ENCODE measurements at regions not wholly inside any gene's neighbourhood (a gene's known extent, or its start where the extent isn't known, plus 50 kb on each side); places are given as distances from the start of the nearest gene placed in this dataset.

GRCh38 chr5:53259176-53259575 lies 149.6 kb upstream of the MOCS2 start:
- TF ChIP-seq CTCF (IDR thresholded peaks at IDR 0.05) (no peak), ZFX (IDR thresholded peaks at IDR 0.05; ENCODE audit: borderline replicate concordance) (no peak)
